ENCODE measurements at regions not wholly inside any gene's neighbourhood (a gene's known extent, or its start where the extent isn't known, plus 50 kb on each side); places are given as distances from the start of the nearest gene placed in this dataset.

DNA sequence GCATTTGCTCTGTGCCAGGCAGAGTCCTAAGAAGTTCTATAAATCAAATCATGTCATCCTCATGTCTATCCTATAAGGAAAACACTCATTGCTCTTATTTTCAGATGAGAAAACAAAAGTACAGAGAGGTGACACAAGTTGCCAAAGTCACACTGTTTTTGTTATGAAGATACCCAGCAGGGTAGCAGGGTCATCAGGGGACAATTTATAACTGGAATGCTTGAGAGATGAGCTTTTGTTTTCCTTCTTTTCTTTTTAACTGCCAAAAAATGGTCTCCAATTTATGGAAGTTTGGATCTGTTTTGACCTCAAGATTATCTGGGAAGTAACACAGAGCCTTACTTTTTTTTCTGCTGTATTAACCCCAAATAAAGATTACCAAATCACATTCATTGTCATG lies 354.1 kb downstream of the SUCLA2 start:
- H3K4me1 ChIP-seq = no peaks in the 10 kb centered on the region
- H3K27me3 ChIP-seq = no peaks in the 10 kb centered on the region
- no peaks in the 10 kb centered on the region for H3K36me3 ChIP-seq
- H3K4me3 ChIP-seq = no peak overlapping the region
- intact Hi-C loops (cut with DNase I; ENCODE audit: low total_unique reads) = no loop called here
- H3K27ac ChIP-seq = no peak overlapping the region
- H3K9me3 ChIP-seq = no peaks in the 10 kb centered on the region
- TF ChIP-seq, protein P1, sequence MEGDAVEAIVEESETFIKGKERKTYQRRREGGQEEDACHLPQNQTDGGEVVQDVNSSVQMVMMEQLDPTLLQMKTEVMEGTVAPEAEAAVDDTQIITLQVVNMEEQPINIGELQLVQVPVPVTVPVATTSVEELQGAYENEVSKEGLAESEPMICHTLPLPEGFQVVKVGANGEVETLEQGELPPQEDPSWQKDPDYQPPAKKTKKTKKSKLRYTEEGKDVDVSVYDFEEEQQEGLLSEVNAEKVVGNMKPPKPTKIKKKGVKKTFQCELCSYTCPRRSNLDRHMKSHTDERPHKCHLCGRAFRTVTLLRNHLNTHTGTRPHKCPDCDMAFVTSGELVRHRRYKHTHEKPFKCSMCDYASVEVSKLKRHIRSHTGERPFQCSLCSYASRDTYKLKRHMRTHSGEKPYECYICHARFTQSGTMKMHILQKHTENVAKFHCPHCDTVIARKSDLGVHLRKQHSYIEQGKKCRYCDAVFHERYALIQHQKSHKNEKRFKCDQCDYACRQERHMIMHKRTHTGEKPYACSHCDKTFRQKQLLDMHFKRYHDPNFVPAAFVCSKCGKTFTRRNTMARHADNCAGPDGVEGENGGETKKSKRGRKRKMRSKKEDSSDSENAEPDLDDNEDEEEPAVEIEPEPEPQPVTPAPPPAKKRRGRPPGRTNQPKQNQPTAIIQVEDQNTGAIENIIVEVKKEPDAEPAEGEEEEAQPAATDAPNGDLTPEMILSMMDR (IDR thresholded peaks at IDR 0.05) = no peak
- TF ChIP-seq POLR2A (IDR thresholded peaks at IDR 0.05) = no peak
- no peak for TF ChIP-seq POLR2AphosphoS5 (IDR thresholded peaks at IDR 0.05)
- DNase-seq (ENCODE audit: low spot score in 2 of 2) = no peak

DNA sequence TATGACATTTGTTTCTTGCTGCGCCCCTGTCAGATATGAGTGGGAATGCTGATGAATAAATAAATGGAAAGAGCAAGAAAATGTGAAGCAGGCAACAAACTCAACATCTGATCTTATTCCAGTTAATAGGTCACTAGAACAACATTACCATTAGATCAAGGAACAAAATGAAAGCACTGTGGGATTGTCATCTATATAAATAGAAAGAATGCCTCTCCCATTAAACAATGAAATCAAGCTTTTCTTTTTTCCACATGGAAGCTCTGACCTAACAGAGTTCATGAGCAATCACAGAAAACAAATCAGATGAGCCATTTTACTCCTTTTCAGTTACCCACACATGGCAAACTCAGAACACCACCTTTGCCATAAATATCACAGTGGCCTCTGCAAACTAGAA lies 354.8 kb downstream of the SUCLA2 start:
- TF ChIP-seq, protein P1 (IDR thresholded peaks at IDR 0.05) = no peak
- TF ChIP-seq POLR2A (IDR thresholded peaks at IDR 0.05) (no peak), POLR2AphosphoS5 (IDR thresholded peaks at IDR 0.05) (no peak)
- intact Hi-C loops (cut with DNase I; ENCODE audit: low total_unique reads) = no loop called here
- no peak for DNase-seq (ENCODE audit: low spot score in 2 of 2)

DNA sequence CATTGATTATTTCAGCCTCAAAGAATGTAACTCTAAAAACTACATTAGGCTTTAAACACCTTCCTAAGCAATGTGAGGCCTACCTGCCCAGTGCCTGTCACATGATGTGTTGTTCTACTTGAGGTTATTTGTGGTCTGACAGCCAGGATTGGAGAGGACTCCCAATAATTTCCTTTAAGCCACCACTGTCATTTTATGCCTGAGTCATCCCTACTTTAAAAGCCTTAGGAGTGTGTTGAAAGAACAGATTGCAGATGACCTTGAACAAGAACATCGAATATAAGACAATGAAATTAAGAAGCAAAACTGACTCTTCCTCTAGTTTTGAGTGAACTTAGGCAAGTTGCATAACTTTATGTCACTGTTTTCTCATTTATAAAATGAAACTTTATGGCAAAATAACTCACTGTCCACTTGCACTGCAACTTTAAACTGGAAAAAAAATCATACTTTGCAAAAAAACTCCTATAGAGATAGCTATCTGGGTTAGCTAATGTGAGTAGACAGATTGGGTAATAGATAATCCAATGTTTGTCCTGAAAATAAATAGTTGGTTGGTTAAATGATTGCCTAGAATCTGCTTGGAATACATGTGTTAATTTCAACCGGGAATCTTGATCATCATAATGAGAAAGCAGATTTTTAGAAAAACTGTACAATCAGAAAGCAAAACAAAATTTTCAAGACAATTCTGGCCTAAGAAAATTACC lies 361.2 kb downstream of the SUCLA2 start:
- intact Hi-C loops (cut with DNase I; ENCODE audit: low total_unique reads) = no loop called here
- TF ChIP-seq POLR2AphosphoS5 (IDR thresholded peaks at IDR 0.05) (no peak), POLR2A (IDR thresholded peaks at IDR 0.05) (no peak)
- TF ChIP-seq, protein P1 (IDR thresholded peaks at IDR 0.05) = no peak
- Histone ChIP-seq H3K36me3 (no peaks in the 10 kb centered on the region), H3K27ac (no peak overlapping the region), H3K4me1 (no peaks in the 10 kb centered on the region), H3K9me3 (no peaks in the 10 kb centered on the region), H3K4me3 (no peak overlapping the region), H3K27me3 (no peaks in the 10 kb centered on the region)
- no peak for DNase-seq (ENCODE audit: low spot score in 2 of 2)

More for the DNA sequence above, 354.8 kb downstream of the SUCLA2 start:
- Histone ChIP-seq H3K9me3 (no peaks in the 10 kb centered on the region), H3K27ac (no peak overlapping the region), H3K4me1 (no peaks in the 10 kb centered on the region), H3K27me3 (no peaks in the 10 kb centered on the region), H3K4me3 (no peak overlapping the region), H3K36me3 (no peaks in the 10 kb centered on the region)

DNA sequence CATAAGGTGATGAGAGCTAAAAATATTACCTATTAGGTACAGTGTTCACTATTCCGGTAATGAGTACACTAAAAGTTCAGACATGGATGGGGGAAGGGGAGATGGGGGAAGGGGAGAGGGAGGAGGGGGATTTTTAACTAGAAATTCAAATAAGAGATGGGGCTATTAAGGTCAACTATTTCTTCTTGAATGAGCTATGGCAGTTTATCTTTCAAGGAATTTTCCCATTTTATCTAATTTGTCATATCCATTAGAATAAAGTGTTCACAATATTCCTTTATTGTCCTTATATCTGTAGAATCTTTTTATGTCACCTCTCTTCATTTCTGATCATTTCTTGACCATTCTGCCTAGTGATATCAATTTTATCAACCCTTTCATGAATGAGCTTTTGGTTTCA lies 362.4 kb downstream of the SUCLA2 start:
- H3K9me3 ChIP-seq = no peaks in the 10 kb centered on the region
- DNase-seq (ENCODE audit: low spot score in 2 of 2) = no peak
- no peak for TF ChIP-seq POLR2A (IDR thresholded peaks at IDR 0.05)
- TF ChIP-seq, protein P1 (IDR thresholded peaks at IDR 0.05) = no peak
- no peak for TF ChIP-seq POLR2AphosphoS5 (IDR thresholded peaks at IDR 0.05)
- H3K27ac ChIP-seq = no peak overlapping the region
- H3K4me1 ChIP-seq = no peaks in the 10 kb centered on the region
- intact Hi-C loops (cut with DNase I; ENCODE audit: low total_unique reads) = no loop called here
- no peaks in the 10 kb centered on the region for H3K27me3 ChIP-seq
- H3K36me3 ChIP-seq = no peaks in the 10 kb centered on the region
- no peak overlapping the region for H3K4me3 ChIP-seq

DNA sequence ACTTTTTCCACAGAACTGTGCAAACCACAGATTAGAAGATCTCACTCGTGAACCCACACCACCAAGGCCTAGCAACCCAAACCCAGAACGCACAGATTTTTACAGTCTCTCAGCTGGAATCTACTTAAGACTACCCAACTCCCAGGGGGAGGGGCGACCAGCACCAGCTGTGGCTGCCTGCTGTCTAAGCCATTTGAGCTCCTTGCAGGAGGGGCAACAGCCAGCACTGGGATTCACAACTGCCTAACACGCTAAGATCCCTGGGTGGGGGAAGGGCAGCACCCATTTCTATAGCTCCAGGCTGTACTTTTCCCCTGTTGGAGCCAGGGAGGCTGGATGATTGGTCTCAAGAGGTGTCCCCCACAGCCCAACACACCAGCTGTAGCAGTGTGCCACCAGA lies 368.8 kb downstream of the SUCLA2 start:
- H3K36me3 ChIP-seq = no peaks in the 10 kb centered on the region
- no peak for TF ChIP-seq POLR2A (IDR thresholded peaks at IDR 0.05)
- TF ChIP-seq, protein P1 (IDR thresholded peaks at IDR 0.05) = no peak
- TF ChIP-seq POLR2AphosphoS5 (IDR thresholded peaks at IDR 0.05) = no peak
- no peak overlapping the region for H3K4me3 ChIP-seq
- no peaks in the 10 kb centered on the region for H3K27me3 ChIP-seq
- H3K4me1 ChIP-seq = no peaks in the 10 kb centered on the region
- intact Hi-C loops (cut with DNase I; ENCODE audit: low total_unique reads) = no loop called here
- DNase-seq (ENCODE audit: low spot score in 2 of 2) = no peak
- H3K9me3 ChIP-seq = no peaks in the 10 kb centered on the region
- H3K27ac ChIP-seq = no peak overlapping the region
